ENCODE measurements at regions not wholly inside any gene's neighbourhood (a gene's known extent, or its start where the extent isn't known, plus 50 kb on each side); places are given as distances from the start of the nearest gene placed in this dataset.

GRCh38 chr1:216855810-216856209, 132.6 kb upstream of the ESRRG start:
- no peak for TF ChIP-seq CTCF (IDR thresholded peaks at IDR 0.05)

GRCh38 chr1:216854836-216855484, 131.7 kb upstream of the ESRRG start:
- no peak for TF ChIP-seq CTCF (IDR thresholded peaks at IDR 0.05)

GRCh38 chr1:216851073-216851472, 127.8 kb upstream of the ESRRG start:
- TF ChIP-seq CTCF (IDR thresholded peaks at IDR 0.05) = no peak

GRCh38 chr1:216849146-216849545, 125.9 kb upstream of the ESRRG start:
- no peak for TF ChIP-seq CTCF (IDR thresholded peaks at IDR 0.05)

GRCh38 chr1:216847397-216848036, 124.3 kb upstream of the ESRRG start:
- no peak for TF ChIP-seq CTCF (IDR thresholded peaks at IDR 0.05)

GRCh38 chr1:216846339-216846738, 123.1 kb upstream of the ESRRG start:
- TF ChIP-seq CTCF (IDR thresholded peaks at IDR 0.05) = no peak

GRCh38 chr1:216843409-216843808, 120.2 kb upstream of the ESRRG start:
- TF ChIP-seq CTCF (IDR thresholded peaks at IDR 0.05) = no peak
